HL-60/S4 treated with retinoic acid at 250 ng/mL for 4 days and 3 days (cell line): ENCODE measurements at regions not wholly inside any gene's neighbourhood (a gene's known extent, or its start where the extent isn't known, plus 50 kb on each side); places are given as distances from the start of the nearest gene placed in this dataset.

Experiments
- in situ Hi-C: fragments of 300-500 bp; cut with MboI; formaldehyde crosslinking; loops from 2 replicates; pipeline ENCODE4 v1.7.0; 2022; ENCODE audit warnings: low sequenced_read_pairs

DNA sequence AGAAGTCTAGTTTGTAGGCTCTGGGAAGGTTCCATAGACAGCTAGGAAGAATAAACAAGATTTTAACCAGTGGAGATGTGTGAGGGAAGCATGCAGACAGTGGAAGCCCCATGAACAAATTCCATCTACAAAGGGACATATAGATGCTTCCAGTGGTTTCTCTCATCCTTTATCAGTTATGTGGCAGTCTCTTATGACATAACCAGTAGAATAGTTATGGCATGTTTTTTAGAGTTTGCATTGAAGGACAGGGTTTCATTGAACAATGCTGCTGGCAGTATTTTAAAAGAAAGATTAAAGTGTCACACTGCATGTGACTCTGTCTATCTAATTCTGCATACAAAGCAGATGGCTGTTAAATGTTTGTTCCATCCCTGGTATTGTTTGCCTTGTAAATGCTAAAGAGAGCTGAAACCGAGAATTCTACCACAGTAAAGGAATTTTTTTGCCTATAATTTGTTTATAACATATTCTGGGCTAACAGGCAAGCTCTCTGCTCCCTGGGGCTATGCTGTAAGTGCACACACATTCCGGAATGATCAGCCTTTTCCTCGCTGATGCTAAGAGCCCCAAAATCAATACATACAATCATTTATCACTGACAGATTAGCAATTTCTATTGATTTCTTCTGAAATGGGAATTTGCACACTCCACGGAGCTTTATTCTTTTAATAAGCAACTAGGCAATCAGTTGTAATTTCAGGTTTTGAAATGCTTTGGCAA lies 76.8 kb upstream of the PELI1 start:
- in situ Hi-C loops: no loop called here

DNA sequence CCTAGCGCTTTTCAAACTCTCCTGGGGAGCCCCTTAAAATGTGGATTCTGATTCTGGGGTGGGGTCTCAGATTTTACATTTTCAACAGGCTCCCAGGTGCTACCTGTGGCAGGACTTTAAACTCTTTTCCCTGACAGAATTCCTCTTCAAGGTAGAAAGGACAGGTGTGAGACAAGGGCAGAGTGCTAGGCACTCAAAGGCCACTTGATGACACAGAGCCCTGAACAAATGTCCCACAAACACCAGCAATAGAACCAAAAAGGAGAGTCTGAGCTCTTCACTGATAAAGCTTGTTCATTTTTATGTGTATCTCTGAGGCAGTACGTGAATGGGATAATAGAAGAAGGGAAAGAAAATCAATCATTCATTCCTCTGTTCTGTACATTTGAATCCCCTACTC lies 77.7 kb upstream of the PELI1 start:
- in situ Hi-C loops: no loop called here

DNA sequence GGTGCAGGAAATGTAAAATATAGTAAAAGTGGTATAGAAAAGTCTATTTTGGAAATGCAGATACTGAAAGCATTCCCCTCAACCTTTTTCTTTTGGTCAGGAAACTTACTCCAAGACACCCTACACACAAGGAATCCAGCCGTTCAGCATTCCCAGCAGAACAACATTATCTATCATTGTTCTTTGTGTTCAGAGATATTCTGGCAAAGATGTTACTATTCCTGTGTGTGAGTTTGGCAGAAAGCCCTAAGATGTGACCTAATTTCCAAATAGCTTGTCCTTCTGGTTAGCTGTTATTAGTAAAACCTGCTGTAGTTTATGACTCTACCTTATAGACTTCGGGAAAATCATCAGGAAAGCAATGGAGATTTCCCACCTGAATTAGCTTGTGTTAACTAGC lies 78.1 kb upstream of the PELI1 start:
- in situ Hi-C loops: no loop called here

DNA sequence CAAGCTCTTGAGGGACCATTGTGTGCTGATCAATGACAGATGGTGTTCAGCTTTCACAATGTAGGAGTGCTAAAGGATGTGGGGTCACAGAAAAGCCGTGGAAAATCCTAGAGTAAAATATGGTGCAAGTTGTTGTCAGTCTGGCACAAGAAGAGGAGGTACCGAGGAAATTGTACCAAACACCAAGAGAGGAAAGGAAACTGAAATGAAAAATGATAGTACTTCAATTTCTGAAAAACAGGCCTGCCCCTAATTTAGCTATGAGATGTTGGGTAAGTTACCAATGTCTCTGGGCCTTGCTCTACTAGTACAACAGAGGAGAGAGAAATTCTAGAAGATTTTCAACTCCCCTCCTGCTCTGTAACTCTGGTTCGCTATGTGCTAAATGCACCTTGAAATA lies 78.8 kb upstream of the PELI1 start:
- in situ Hi-C loops: no loop called here

GRCh38 chr2:64225491-64225890 lies 81.3 kb upstream of the PELI1 start:
- in situ Hi-C loops: no loop called here

DNA sequence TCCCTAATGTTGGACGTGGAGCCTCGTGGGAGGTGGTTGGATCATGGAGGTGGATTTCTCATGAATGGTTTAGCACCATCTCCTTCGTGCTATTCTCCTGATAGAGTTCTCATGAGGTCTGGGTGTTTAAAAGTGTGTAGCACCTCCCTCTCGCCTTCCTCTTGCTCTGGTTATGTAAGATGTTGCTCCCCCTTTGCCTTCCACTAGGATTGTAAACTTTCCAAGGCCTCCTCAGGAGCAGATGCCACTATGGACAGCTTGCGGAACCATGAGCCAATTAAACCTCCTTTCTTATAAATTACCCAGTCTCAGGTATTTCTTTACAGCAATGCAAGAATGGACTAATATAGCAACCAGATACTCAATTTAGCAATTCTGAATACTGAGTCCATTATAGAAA lies 82.4 kb upstream of the PELI1 start:
- in situ Hi-C loops: no loop called here

GRCh38 chr2:64227603-64228125 lies 83.4 kb upstream of the PELI1 start:
- in situ Hi-C loops: no loop called here

GRCh38 chr2:64228126-64228678 lies 84.0 kb upstream of the PELI1 start:
- in situ Hi-C loops: no loop called here

DNA sequence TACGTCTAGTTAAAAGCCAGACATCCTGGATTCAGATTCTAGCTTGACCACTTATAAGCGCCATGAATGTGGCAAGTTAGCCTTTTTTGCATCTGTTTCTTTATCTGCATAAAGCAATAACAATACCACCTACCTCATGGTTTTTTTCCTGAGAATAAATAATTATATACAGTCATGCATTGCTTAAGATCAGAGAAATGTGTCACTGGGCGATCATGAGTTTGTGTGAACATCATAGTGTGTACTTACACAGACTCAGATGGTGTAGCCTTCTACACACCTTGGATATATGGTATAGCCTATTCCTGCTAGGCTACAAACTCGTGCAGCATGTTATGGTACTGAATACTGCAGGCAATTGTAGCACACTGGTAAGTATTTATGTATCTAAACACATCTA lies 84.7 kb upstream of the PELI1 start:
- in situ Hi-C loops: no loop called here

GRCh38 chr2:64230540-64230939 lies 86.3 kb upstream of the PELI1 start:
- in situ Hi-C loops: no loop called here

DNA sequence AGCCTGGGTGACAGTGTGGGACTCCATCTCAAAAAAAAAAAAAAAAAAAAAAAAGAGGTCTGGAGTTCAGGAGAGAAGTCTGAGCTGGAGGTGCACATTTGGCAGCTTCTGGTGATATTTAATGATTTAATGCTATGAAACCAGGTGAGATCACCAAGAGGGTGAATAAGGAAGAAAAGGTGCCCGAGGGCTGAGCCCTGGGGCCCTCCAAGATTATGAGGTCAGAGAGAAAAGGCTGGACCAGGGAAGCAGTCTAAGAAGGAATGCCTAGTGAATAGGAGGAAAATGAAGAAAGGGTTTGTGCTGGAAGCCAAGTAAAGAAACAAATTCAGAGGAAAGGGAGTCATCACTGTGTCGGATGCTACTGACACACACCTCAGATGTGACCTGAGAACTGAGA lies 88.0 kb upstream of the PELI1 start:
- in situ Hi-C loops: no loop called here

- in situ Hi-C loops: no loop called here
These were observed 89.2 kb upstream of the PELI1 start for GRCh38 chr2:64233376-64233922.

DNA sequence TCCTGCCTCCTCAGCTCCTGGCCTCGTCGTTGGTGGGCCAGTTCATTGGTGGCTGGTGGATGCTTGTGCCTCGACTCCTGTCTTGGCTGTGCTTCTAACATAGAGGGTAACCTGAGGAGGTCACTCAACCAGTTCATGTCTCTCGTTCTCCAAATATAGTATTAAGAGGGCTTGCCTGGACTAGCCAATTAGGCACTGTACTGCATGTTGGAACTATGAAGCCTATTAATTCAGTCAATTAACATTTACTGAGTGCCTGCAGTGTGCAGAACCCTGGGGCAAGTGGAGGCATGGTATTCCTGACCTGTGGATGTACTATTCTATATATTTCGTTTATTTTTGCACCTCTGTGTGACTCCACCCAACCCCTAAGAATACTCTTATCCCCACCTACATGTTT lies 89.9 kb upstream of the PELI1 start:
- in situ Hi-C loops: no loop called here

DNA sequence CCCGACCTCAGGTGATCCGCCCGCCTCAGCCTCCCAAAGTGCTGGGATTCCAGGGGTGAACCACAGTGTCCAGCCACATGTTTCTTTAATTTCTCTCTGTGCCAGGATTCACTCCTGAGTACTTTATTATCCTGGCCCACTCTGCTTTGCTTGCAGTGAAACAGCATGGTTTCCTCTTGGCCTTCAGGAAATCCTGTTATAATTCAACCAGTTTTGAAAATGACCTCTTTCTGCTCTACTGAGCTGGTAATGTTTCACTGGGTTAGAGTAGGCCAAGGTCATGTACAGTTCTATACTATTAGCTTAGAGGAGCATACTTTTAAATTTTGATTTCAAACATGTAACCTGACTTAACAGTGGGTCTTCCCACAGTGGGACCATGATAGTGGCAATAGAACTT lies 90.6 kb upstream of the PELI1 start:
- in situ Hi-C loops: no loop called here

DNA sequence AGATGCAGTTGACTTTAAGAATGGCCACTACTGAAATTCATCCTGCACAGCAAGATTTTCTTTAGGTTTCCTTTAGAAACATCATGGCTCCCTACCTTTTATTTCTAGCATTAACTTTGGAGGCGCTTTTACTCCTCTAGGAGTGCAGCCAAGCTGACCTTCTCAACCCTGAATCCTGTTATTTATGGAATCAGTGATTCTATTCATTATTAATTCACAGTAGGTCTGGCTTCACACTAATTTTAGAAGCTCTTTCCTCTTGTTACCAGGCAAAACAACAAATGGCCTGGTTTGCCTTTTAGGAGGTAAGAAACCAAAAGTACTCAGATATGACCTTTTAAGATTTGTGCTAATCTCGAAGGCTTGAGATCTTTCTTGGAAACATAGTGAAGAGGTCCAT lies 93.0 kb upstream of the PELI1 start:
- in situ Hi-C loops: no loop called here

DNA sequence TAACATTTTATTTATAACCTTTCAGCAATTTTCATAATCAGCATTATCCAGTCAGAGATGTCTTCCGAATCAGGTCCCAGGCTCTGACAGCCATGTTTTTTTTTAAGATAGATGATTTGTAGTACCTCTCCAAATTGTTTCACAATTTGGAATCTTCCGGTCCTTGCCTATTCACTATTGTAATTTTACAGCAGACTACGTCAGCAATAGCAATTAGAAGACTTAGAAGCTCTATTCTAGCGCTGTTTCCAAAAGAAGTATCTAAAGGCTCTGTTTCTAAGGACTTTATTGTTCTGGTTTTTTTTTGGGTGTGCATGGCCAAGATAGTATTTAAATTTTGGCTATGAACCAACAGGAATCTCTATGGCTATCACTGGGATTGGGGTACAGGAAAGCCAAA lies 94.6 kb upstream of the PELI1 start:
- in situ Hi-C loops: no loop called here

GRCh38 chr2:64243081-64244036 lies 99.1 kb upstream of the PELI1 start:
- in situ Hi-C loops: no loop called here

GRCh38 chr2:64244037-64244416 lies 99.8 kb upstream of the PELI1 start:
- in situ Hi-C loops: no loop called here

GRCh38 chr2:64245631-64246030 lies 101.4 kb upstream of the PELI1 start:
- in situ Hi-C loops: no loop called here

DNA sequence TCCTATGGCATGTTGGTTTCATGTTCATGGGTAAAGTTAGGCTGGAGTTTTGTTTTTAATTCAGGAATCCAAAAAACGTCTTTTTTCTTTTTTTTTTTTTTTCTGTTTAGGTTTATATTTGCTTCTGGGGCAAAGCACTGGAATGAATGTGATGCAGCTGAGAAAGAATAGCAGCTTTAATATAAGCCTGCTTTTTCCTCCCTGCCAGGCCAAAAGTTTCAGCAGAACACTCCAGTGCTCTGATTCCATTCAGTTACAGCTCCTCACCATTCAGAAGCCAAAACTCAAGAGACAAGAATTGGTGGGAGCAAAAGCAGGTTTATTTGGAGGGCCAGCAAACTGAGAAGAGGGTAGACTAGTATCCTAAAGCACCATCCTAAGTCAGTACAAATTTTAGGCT lies 102.7 kb upstream of the PELI1 start:
- in situ Hi-C loops: no loop called here

DNA sequence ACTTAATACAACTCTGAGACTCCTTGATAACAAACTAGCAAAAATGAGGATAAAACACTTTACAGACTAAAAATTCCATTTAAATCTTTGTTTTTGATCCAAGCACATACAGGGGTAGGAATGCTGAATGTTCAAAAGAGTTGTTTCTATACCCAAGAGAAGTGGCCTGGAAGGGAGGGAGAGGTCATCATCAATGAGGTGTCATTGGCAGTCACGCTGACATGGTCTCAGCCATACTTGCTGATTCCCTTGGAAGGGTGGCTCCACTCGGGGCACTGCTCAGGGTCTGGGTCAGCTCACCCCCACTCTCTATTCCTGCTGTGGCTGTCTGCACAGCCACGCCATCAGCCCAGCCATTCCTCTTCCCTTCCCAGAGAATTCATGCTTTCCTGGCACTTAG lies 105.2 kb upstream of the PELI1 start:
- in situ Hi-C loops: no loop called here
